ENCODE measurements at regions not wholly inside any gene's neighbourhood (a gene's known extent, or its start where the extent isn't known, plus 50 kb on each side); places are given as distances from the start of the nearest gene placed in this dataset.

DNA sequence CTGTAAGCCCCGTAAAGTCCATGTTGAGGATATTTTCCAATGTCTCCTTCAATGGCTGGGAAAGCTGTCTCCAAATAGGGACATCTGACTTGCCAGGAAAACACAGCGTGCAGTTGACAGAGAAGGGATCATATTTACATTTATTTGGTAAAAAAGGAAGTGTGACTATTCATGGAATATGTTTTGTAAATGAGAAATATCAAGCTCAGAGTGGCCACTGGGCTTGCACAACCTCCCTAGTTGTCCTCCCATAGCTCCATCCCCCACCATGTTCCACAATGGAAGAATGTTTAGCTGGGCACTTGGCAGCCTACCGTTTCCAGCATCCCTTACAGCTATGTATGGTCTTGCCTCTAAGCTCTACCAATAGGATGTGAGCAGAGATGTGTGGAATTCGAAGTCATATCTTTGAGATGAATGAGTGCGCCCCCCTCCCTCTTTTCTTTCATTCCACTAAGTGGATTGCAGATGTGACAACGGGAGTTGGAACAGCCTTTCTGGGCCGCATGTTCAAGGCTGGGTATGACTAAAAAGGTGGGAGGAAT lies 306.6 kb upstream of the ZMIZ1 start:
- TF ChIP-seq EZH2 (IDR thresholded peaks at IDR 0.05) (no peak), FOXP2 (optimal IDR thresholded peaks at IDR 0.05; ENCODE audit: control extremely low read depth, extremely low read length, insufficient read depth) (no peak)

Measured in SK-N-MC (cell line).